Right hindlimb (tissue), 1 donor: ENCODE measurements at regions not wholly inside any gene's neighbourhood (a gene's known extent, or its start where the extent isn't known, plus 50 kb on each side); places are given as distances from the start of the nearest gene placed in this dataset.
A peak's percentile ranks its signal among the peaks of the same experiment; 100 is the strongest.
"Not testable (repeated sequence)": the region's sequence is repeated elsewhere in the genome, so short reads cannot be mapped to it uniquely, and the experiment has no call there.

Experiments
- DNase-seq: peaks from one replicate; pipeline ENCODE4 v3.0.0-alpha.2; 2018

DNA sequence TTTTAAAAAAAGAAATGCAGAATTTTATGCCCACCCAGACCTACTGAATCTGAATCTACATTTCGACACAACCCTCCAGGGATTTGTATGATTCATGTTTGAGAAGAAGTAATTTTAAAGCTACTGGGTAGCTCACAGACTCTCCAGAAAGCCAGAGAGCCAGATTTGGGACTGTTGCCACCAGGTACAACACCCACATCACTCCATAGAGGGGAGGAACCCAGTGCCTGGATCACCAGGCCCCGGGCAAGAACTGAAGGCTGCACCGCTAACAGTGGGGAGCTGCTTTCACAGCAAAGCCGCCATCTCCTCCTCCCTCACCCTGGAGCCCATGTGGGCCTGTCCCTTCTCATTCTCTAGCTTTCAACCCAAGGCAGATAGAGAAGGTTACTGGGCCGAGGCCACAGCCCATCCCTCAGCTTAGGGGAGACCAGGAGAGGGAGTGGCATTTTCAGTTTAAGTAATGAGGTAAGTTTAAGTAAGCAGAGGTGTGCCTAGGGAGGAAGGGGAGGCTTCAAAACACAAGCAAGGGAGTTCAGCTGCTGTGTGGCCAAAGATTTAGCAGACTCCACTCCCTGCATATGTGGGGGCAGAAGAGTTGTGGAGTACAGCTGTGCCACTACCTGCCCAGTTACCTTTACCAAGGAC lies 109.8 kb downstream of the IL12A start:
- DNase-seq, result no peak

DNA sequence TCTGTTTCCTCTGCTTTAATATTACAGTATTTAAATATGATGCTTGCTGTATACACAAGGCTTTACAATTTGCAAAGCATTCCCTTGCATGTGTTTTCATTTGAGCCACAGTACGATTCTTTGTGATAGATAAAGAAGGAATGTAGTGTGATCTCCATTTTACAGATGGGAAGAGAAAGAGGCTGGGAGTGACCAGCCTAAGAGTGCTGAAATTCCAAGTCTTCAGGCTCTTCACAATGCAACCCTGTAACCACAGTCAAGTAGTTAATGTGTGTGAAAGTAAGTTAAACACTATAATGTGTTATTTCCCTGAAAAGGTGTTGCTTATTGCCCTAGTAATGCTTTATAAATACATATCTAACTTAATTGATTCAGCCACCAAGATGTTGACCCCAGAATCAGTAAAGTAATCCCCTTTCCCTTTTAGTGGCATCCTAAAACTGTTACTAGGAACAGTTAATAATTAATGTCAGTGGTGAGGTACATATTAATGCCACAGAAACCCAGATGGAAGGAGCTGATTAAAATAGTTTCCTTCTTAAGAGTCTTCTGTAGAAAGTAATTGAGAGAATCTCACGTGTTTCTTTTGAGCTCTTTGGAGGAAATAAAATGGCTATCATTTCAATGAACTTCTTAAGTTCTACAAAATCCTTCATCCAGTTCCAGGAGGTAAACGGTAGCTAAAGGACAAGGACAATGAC lies 110.4 kb downstream of the IL12A start:
- no peak for DNase-seq

DNA sequence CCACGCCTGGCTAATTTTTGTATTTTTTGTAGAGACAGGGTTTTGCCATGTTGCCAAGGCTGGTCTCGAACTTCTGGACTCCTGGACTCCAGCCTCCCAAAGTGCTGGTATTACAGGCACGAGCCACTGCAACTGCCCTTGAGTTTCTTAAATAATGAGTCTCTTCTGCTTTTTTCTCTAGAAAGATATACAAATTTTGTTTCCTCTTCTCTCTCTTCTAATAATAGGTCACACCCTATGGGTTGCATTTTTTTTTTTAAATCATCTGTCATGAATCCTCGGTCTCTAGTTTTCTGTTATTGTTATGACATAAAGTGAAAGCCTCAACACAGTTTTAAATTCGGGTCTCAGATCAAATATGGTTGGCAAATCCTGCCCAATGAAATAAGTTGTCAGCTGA lies 111.2 kb downstream of the IL12A start:
- no peak for DNase-seq

DNA sequence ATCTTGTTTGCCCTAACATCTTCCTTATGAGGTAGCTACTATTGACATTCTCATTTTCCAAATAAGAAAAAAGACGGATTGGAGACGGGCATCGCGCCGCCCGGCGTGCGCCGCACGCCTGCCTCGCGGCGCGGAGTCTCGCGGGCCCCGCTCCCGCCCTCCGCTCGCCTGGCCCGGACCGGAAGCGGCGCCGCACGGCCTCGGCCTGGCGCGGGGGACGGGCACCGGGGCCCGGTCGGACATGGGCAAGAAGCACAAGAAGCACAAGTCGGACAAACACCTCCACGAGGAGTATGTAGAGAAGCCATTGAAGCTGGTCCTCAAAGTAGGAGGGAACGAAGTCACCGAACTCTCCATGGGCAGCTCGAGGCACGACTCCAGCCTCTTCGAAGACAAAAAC lies 112.0 kb downstream of the IL12A start:
- no peak for DNase-seq

DNA sequence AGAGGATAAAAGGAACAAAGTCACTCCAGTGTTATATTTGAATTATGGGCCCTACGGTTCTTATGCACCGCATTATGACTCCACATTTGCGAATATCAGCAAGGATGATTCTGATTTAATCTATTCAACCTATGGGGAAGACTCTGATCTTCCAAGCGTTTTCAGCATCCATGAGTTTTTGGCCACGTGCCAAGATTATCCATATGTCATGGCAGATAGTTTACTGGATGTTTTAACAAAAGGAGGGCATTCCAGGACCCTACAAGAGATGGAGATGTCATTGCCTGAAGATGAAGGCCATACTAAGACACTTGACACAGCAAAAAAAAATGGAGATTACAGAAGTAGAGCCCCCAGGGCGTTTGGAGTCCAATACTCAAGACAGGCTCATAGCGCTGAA lies 113.4 kb downstream of the IL12A start:
- DNase-seq, result not testable (repeated sequence)

DNA sequence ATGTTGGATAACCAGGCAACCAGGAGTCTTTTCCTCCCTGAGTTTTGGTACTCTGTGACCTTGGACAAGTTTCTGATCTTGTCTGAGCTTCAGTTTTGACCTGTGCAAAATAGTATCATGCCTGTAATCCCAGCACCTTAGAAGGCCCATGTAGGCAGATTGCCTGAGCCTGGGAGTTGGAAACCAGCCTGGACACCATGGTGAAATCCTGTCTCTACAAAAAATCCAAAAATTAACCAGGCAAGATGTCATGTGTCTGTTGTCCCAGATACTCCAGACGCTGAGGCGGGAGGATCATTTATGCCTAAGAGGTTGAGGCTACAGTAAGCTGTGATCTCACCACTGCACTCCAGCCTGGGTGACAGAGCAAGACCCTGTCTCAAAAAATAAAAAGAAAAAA lies 114.8 kb downstream of the IL12A start:
- DNase-seq, result no peak

DNA sequence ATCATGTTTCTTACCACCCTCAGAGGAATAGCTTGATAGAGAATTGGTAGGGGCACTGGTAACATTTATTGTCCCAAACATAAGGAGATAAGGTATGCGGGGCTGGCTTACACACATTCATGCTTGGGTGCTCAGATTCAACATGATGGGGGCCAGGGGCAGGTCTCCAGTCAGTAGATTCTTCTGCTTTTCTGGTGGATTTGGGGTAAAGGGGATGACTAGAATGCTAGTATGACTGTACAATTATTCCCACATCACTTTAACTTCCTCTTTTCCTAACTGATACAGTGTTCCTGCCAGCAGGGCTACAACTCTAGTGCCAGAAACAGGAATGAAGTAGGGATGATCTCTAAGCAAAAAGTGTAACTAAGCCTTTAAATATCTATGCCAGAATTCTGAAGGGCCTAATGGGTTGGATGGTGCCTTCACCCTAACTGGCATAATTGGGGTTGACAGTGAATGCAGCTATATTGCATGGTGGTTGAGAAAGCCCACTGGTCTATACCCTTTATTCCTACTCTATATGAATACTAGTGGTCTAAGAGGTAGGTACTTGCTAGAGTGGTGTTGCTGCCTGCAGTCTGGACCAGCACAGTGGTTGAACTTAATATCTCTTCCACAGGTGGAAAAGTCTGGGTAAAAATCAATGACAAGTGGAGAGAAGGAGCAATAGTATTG lies 117.4 kb downstream of the IL12A start:
- DNase-seq, result no peak

DNA sequence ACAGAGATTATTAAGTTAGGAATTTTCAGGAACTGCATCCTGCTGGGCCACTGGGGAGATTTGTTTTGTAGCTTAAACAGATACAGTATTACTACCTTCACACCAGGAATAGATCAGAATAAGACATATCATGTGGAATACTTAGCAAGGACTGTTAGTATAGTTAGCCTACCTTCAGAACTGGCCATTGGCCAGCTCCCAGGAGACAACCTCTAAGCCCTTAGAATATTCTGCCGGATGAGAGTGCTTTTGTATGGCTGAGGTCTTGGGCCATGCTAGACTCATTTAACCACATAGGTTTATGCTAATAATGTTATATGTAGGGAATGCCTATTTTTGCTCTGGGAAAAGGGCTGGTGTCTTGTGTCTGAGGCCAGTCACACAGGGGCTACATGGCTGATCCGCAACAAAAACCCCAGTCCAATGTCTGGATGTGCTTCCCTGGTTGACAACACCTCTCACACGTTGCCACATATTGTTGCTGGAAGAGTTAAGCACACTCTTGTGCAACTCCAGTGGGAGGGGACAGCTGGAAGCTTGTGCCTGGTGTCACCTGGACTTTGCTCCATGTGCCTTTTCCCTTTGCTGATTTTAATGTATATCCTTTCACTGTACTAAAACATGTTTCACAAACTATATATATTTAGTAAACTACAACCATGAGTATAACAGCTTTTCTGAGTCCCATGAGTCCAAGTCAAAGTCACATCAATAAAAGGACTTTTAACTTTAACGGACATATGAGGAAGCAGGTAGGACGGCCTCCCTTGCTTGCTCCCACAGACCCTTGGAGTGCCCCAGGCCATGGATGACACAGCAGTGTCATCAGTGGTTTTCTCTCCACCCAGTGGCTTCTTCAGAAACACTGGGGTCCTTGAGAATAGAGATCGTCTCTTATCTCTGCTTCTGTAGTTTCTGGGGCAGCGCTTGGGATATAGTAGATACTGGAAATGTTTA lies 118.0 kb upstream of the C3orf80 start:
- peak; percentile 42 for DNase-seq

DNA sequence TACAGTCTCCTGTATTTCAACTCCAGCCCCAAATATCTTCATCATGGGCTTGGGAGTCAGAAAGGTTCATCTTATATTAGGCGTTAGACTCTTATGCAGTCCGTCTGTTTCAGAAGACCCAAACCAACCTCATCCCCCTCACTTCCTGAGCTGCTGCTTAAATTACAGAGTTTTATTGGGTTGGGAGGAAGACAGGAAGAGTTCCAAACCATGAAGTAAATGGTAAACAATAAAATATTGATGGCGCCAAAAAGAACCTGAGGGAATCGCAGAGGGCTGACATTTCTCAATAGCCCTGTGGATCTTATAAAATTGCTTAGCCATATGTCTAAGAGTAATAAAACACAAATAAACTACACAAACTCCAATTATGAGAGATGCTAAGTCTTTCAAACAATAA lies 116.9 kb upstream of the C3orf80 start:
- no peak for DNase-seq

DNA sequence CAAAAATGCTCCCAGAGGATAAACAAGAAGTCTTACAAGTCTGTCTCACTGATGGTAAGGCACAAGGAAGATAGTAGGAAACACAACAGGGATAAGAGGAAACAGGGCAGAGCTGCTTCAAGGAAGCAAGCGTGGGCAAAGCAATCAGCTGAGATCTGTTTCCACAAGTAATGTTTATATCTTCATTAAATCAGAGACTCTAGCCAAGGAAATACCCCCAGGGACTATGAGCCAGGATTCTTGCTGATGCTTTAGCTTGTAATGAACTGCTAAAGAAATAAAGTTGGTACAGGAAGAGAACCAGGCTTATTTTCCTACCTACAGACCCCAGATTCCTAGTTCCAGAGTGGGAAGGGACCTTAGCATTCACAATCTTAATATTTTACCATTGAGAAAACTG lies 112.7 kb upstream of the C3orf80 start:
- no peak for DNase-seq

DNA sequence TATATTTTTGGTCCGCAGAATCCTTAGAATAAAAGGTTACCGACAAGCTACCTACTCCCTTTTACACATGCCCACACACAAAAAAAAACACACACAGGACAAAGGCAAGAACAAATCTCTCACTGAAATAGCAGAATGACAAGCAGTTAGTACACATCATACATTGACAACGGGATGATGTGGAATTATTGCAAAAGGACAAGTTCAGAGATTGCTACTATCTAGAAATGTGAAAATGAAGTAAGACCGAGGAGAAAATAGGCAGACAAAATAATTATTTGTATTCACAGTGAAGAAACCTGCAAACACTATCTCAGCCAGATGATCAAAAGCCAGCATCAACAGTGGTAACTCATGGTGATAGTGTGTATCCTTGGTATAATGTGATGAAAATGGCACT lies 112.2 kb upstream of the C3orf80 start:
- DNase-seq, result no peak

DNA sequence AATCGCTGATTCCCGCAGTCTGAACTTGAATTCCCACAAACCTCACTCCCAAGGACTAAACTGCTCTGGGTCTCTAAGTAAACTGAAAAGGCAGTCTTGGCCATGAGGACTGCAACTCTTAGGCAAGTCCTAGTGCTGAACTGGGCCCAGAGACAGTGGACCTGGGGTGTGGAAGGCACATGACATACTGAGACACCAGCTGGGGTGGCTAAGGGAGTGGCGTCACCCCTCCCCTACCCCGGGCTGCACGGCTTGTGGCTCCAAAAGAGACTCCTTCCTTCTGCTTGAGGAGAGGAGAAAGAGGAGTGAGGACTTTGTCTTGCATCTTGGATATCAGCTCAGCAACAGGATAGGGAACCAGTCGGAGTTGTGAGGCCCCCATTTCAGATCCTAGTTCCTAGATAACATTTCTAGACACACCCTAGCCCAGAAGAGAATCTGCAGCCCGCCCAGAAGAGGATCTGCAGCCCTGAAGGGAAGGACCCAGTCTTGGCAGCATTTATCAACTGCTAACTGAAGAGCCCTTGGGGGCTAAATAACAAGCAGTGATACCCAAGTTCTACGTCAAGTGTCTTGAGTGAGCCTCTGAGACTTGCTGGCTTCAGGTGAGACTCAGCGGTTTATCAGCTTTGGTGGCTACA lies 110.7 kb upstream of the C3orf80 start:
- no peak for DNase-seq

DNA sequence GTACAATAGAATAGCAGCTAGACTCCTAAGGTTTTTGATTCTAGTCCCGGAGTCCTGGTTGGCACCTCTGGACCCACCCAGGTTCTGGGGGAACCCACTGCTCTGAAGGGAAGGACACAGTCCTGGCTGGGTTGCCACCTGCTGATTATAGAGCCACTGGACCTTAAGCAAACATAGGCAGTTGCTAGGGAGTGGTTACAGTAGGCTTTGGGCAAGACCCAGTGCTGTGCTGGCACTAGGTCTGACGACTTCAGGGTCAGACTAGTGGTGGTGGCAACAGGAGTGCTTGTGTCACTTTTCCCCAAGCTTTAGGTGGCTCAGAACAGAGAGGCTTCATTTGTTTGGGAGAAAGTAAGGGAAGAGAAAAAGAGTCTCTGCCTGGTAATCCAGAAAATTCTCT lies 109.8 kb upstream of the C3orf80 start:
- no peak for DNase-seq

DNA sequence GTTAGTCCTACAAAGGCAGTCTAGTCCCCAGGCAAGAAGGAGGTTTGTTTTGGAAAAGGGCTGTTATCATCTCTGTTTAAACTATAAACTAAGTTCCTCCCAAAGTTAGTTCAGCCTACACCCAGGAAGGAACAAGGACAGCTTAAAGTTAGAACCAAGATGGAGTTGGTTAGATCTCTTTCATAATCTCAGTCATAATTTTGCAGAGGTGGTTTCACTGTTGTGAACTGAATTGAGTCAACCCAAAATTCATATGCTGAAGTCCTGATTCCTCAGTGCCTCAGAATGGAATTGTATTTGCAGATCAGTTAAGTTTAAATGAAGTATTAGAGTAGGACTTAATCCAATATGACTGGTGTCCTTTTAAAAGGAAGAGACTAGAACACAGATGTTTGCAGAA lies 101.0 kb upstream of the C3orf80 start:
- DNase-seq, result no peak

DNA sequence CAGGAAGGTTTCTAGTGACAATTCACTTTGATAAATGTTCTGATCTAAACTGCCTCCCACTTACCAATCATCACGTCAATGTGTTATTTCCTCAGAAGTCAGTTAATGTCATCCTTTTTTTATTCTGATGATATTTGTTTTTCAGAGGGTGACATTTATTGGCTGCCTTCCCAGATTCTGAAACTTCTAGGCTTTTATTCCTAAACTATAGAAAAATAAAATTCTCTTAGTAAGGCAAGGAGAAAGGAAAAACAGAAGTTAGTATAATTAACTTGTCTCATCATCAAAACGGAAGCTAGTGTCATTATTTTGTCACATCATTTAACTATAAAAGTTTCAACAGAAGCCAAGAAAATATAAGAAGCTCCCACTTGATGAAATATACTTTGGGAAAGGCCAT lies 100.0 kb upstream of the C3orf80 start:
- no peak for DNase-seq

DNA sequence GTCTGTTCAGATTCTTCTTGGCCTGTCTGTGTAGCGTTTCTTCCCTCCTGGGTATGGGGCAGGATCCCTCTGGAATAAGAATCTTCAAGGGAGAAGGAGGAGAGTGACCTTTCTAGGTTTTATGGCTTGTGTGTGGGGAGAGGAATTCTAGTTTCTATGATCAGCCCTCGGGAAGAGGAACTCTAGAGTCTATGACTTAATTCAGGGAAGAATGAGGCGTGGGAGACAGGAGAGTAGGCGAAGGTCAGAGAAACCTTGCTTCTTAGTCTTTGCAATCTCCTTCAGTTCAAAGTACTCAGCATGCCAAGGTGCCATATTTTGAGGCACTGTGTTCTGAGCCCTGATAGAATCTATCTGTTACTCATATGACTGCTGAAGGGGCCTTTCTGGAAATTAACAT lies 99.2 kb upstream of the C3orf80 start:
- no peak for DNase-seq

DNA sequence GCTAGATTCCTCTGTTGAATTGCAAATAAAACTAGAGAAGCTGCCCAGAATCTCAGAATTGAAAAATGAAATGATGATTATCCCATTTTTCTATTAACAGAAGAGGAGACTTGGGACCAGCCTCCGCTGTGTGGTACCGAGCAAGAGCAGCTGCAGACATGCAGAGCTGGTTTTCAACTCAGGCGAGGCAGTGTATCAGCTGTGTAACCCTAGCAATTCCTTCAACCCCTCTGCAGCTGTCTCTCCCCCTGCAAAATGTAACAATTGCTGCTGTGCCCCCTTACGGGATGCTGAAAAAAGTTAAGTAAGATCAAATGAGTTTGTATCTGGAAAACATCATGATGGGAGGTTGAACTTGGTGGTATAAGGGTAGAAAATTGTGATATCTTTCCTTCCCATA lies 98.5 kb upstream of the C3orf80 start:
- DNase-seq, result no peak

DNA sequence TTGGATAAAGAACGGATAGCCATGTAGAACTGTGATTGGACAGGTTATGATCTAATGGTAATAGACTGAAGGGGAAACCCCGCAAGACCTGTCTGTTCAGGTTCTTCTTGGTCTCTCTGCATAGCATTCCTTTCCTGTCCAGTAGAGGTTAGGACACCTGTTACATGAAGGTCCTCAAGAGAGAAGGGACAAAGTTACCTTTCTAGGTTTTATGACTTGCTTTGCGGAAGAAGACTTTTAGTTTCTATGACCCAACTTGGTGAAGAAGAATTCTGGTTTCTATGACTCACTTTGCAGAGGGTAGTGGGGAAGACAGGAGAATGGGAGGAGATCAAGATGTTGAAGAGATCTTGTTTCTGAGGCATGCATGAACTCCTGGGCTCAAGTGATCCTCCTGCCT lies 97.9 kb upstream of the C3orf80 start:
- DNase-seq, result no peak

DNA sequence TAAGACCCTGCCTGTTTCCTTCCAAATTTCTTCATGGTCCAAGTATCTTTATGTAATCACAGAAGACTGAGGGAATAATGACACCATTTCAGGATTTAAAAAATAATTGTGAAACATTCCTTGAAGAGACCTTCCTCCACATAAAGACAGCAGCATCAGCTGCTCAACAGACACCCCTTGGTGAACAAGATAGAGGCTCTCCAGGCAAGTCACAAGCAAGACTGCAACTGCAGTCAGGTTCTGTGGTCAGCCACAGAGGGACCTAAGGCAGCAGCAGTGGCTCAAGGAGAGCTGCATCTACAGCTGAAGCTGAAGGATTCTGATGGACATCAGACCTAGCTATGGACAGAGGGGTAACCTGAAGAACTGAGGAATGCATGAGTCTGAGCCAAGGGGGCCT lies 97.2 kb upstream of the C3orf80 start:
- no peak for DNase-seq

DNA sequence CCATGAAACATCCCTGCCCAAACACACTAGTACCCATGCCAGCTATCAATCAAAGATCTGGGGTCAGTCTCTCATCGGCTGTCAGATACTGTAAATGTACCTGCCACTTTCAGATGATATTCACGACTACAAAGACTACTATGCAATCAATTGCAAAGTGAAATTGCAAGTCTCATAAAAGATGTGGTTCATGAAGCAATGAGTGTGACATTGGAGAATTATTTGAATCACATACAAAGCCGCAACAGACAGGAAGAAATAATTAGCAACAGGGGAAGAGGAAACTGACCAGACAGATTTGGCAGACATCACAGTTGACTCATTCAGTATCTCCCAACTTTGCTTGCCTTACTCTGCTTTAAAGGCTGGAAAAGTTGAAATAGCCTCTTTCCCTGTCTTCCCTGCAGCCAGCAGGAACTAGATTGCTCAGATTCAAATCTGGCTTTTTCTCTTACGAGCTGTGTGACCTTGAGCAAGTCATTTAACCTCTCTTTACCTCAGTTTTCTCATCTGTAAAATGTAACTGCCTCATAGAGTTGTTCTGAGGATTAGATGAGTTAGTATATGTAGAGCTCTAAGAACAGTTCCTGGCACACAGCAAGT lies 95.7 kb upstream of the C3orf80 start:
- no peak for DNase-seq

DNA sequence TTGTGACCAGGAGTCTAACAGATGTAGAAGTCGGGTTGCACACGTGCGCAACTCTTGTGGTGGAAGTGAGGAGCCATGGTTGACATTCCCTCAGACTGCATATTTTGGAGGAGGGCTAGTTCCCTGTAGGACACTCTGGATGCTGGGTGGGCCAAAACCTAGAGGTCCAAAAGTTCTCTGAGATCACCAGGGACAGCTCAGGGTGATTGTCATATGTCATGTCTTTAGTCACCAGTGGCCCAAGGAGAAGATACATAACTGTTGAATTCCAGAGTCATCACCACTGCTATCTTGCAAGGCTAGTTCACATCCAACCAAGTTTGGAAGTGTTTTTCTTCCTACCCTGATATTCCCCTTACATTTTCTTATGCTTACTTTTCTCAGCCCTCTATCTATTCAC lies 95.2 kb upstream of the C3orf80 start:
- DNase-seq, result no peak

DNA sequence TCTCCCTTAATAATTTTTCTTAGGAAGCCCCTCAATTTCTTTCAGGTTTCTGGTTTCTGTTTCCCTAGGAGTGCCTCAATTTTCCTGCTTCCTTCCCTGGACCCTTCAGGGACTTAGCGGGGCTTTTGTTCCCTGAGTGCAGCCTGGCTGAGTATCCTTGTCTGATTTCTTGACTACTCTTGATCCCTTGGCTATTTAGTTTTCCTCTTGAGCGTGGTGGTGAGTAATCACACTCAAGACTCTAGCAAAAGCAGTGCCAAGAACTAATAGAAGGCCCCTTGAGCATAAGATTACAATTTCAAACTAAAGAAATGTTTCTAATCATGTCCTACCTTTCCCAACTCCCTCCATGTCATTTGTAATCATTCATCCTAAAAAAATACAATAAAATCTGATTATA lies 94.3 kb upstream of the C3orf80 start:
- DNase-seq, result no peak
